ENCODE measurements at regions not wholly inside any gene's neighbourhood (a gene's known extent, or its start where the extent isn't known, plus 50 kb on each side); places are given as distances from the start of the nearest gene placed in this dataset.
A peak's percentile ranks its signal among the peaks of the same experiment; 100 is the strongest.

DNA sequence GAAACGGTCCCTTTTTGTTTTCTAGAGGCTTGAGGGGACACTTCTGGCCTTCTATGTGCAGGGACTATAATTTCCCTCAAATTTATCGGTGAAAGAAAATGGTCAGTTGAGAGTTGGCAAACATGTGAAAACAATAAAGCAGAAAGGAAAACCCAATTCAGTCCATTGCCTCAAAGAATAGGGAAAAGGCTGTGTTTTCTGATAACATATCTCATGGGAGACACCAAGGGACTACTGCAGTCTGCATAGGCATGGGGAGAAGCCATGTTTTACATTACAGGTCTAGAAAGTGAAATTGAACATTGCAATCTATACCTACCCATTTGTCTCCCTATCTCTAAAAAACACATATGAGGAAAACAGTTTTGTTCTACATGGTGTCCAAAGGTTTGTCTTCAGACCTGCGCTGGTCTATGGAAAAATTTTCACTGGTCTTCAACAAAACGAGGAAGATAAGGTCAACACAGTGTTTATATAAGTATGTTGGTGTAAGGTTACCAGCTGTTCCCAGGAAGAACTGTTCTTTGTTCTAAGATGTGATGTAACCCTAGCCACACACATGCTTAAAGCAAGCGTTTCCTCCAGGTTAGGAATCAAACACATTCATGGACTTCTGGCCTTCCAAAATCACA, 179.7 kb downstream of the MREG start (continued):
- TF ChIP-seq, protein P1, sequence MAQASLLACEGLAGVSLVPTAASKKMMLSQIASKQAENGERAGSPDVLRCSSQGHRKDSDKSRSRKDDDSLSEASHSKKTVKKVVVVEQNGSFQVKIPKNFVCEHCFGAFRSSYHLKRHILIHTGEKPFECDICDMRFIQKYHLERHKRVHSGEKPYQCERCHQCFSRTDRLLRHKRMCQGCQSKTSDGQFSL (CRISPR knock-in tag; IDR thresholded peaks at IDR 0.05), result no peak
- TF ChIP-seq, protein P2, sequence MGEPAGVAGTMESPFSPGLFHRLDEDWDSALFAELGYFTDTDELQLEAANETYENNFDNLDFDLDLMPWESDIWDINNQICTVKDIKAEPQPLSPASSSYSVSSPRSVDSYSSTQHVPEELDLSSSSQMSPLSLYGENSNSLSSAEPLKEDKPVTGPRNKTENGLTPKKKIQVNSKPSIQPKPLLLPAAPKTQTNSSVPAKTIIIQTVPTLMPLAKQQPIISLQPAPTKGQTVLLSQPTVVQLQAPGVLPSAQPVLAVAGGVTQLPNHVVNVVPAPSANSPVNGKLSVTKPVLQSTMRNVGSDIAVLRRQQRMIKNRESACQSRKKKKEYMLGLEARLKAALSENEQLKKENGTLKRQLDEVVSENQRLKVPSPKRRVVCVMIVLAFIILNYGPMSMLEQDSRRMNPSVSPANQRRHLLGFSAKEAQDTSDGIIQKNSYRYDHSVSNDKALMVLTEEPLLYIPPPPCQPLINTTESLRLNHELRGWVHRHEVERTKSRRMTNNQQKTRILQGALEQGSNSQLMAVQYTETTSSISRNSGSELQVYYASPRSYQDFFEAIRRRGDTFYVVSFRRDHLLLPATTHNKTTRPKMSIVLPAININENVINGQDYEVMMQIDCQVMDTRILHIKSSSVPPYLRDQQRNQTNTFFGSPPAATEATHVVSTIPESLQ (CRISPR knock-in tag; conservative IDR thresholded peaks at IDR 0.05), result no peak
- no peak for TF ChIP-seq PCBP1 (IDR thresholded peaks at IDR 0.05; ENCODE audit: borderline replicate concordance, low read depth, low read length)
- TF ChIP-seq ZNF564 (CRISPR knock-in tag; IDR thresholded peaks at IDR 0.05), result no peak
- TF ChIP-seq BRCA1 (CRISPR knock-in tag; IDR thresholded peaks at IDR 0.05), result peak; percentile 91; the same call in 1 of the 2 replicates
- no peak for TF ChIP-seq NFKB2 (CRISPR knock-in tag; IDR thresholded peaks at IDR 0.05; ENCODE audit: borderline replicate concordance)
- peak; percentile 87; the same call in 1 of the 2 replicates for TF ChIP-seq TOE1 (CRISPR knock-in tag; IDR thresholded peaks at IDR 0.05)
- TF ChIP-seq GTF2F1 (IDR thresholded peaks at IDR 0.05; ENCODE audit: low read length), result no peak
- TF ChIP-seq ZNF264 (CRISPR knock-in tag; IDR thresholded peaks at IDR 0.05), result peak; percentile 60; the same call in 1 of the 2 replicates
- no peak for TF ChIP-seq TEAD2 (CRISPR knock-in tag; IDR thresholded peaks at IDR 0.05)
- no peak for TF ChIP-seq KLF13 (CRISPR knock-in tag; IDR thresholded peaks at IDR 0.05)
- no peak for TF ChIP-seq NFYB (CRISPR knock-in tag; IDR thresholded peaks at IDR 0.05)
- no peak for TF ChIP-seq ZNF569 (CRISPR knock-in tag; IDR thresholded peaks at IDR 0.05; ENCODE audit: borderline replicate concordance)
- TF ChIP-seq, protein P3, sequence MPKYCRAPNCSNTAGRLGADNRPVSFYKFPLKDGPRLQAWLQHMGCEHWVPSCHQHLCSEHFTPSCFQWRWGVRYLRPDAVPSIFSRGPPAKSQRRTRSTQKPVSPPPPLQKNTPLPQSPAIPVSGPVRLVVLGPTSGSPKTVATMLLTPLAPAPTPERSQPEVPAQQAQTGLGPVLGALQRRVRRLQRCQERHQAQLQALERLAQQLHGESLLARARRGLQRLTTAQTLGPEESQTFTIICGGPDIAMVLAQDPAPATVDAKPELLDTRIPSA (CRISPR knock-in tag; IDR thresholded peaks at IDR 0.05; ENCODE audit: borderline replicate concordance), result no peak
- TF ChIP-seq ZNF83 (CRISPR knock-in tag; IDR thresholded peaks at IDR 0.05; ENCODE audit: borderline replicate concordance), result no peak
- TF ChIP-seq ZNF619 (CRISPR knock-in tag; IDR thresholded peaks at IDR 0.05), result no peak
- no peak for TF ChIP-seq IKZF1 (IDR thresholded peaks at IDR 0.05)
- no peak for TF ChIP-seq ZNF501 (CRISPR knock-in tag; IDR thresholded peaks at IDR 0.05)
- TF ChIP-seq, protein P4, sequence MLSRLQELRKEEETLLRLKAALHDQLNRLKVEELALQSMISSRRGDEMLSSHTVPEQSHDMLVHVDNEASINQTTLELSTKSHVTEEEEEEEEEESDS (CRISPR knock-in tag; IDR thresholded peaks at IDR 0.05; ENCODE audit: borderline replicate concordance), result no peak
- TF ChIP-seq ZNF558 (CRISPR knock-in tag; IDR thresholded peaks at IDR 0.05; ENCODE audit: borderline replicate concordance), result no peak
- TF ChIP-seq HNF4A (CRISPR knock-in tag; IDR thresholded peaks at IDR 0.05), result peak; percentile 90
- TF ChIP-seq, protein P5, sequence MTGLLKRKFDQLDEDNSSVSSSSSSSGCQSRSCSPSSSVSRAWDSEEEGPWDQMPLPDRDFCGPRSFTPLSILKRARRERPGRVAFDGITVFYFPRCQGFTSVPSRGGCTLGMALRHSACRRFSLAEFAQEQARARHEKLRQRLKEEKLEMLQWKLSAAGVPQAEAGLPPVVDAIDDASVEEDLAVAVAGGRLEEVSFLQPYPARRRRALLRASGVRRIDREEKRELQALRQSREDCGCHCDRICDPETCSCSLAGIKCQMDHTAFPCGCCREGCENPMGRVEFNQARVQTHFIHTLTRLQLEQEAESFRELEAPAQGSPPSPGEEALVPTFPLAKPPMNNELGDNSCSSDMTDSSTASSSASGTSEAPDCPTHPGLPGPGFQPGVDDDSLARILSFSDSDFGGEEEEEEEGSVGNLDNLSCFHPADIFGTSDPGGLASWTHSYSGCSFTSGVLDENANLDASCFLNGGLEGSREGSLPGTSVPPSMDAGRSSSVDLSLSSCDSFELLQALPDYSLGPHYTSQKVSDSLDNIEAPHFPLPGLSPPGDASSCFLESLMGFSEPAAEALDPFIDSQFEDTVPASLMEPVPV (CRISPR knock-in tag; IDR thresholded peaks at IDR 0.05), result no peak
- no peak for TF ChIP-seq ZNF572 (CRISPR knock-in tag; IDR thresholded peaks at IDR 0.05)
- TF ChIP-seq, protein P6, sequence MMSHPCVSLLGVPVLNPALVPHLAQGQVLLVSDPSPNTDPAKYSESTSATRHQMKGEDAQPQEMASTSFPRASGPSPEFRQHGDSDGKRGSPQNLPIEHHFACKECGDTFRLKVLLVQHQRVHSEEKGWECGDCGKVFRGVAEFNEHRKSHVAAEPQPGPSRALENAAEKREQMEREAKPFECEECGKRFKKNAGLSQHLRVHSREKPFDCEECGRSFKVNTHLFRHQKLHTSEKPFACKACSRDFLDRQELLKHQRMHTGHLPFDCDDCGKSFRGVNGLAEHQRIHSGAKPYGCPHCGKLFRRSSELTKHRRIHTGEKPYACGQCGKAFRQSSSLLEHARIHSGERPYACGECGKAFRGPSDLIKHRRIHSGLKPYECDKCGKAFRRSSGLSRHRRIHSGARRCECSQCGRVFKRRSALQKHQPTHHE (CRISPR knock-in tag; IDR thresholded peaks at IDR 0.05; ENCODE audit: borderline replicate concordance), result no peak; the same call in 1 of the 2 replicates
- TF ChIP-seq IRX3 (CRISPR knock-in tag; IDR thresholded peaks at IDR 0.05; ENCODE audit: borderline replicate concordance, low read depth), result no peak
- peak; percentile 71; the same call in 1 of the 2 replicates for TF ChIP-seq ZNF335 (CRISPR knock-in tag; IDR thresholded peaks at IDR 0.05)

All from HepG2 (cell line).